ENCODE measurements at regions not wholly inside any gene's neighbourhood (a gene's known extent, or its start where the extent isn't known, plus 50 kb on each side); places are given as distances from the start of the nearest gene placed in this dataset.

DNA sequence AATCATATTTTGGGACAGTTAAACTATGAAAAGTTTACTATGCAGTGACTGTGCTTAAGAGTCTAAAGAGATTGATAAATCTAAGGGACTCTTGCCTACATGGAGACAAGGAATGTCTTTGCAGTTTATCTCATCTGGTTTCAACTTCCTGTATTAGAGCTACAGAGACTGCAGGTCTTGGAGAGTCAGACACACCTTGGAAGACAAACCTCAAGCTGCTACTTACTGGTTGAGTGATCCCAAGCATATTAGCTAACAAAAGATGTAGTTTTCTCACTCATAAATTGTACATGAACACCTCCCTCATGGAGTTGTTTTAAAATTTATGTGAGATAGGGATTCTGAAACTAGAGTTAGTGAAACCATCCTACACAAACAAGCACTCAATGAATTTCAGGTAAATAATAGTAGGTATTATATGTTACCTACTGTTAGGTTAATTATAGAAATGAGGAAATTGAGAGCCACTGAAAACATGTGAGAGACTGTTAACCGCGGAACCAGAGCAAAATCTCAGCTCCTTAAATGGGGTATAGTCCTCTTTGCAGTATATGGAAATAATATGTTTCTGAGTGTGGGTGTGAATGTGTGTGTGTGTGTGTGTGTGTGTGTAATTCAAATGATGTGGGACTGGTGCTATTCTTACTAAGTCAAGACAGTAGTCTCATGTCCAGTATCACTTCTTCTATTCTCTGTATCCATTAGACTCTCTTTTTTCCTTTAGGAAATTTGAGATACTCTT, 752.1 kb downstream of the DTWD2 start:
- dilution Hi-C loops (cut with MboI; ENCODE audit: extremely low pct_ligation_motif_present, low sequenced_read_pairs) = no loop called here
- Histone ChIP-seq H3K4me2 (ENCODE audit: control insufficient read depth, extremely low read depth, insufficient read depth, low read depth, low read length) (no peak overlapping the region), H3K27ac (ENCODE audit: control insufficient read depth, insufficient read depth, low read length) (no peak overlapping the region), H3K27me3 (ENCODE audit: control insufficient read depth, extremely low read depth, insufficient read depth, low read length) (no peaks in the 10 kb centered on the region), H3K4me3 (ENCODE audit: control insufficient read depth in 2 of 3, extremely low read depth in 1 of 3, insufficient read depth in 2 of 3, low read depth in 1 of 3, low read length in 3 of 3) (no peak overlapping the region), H3K9ac (ENCODE audit: control insufficient read depth, extremely low read depth, insufficient read depth, low read length) (no peak overlapping the region), H3K4me1 (ENCODE audit: control insufficient read depth, extremely low read depth, insufficient read depth, low read length) (no peaks in the 10 kb centered on the region), H3K9me3 (ENCODE audit: control insufficient read depth, low read depth, low read length) (no peaks in the 10 kb centered on the region), H3K79me2 (ENCODE audit: control insufficient read depth, insufficient read depth, low read length) (no peaks in the 10 kb centered on the region), H4K20me1 (ENCODE audit: control insufficient read depth, extremely low read depth, insufficient read depth, low read length) (no peaks in the 10 kb centered on the region), H2AFZ (ENCODE audit: control insufficient read depth, low read length) (no peak overlapping the region), H3K9me1 (ENCODE audit: control insufficient read depth, extremely low read depth, insufficient read depth, low read length) (no peaks in the 10 kb centered on the region), H3K36me3 (ENCODE audit: control insufficient read depth in 2 of 2, extremely low read depth in 1 of 2, insufficient read depth in 2 of 2, low read length in 2 of 2) (no peaks in the 10 kb centered on the region)
- no peak for TF ChIP-seq EZH2 (IDR thresholded peaks at IDR 0.05; ENCODE audit: low read length)
- TF ChIP-seq, protein P1, sequence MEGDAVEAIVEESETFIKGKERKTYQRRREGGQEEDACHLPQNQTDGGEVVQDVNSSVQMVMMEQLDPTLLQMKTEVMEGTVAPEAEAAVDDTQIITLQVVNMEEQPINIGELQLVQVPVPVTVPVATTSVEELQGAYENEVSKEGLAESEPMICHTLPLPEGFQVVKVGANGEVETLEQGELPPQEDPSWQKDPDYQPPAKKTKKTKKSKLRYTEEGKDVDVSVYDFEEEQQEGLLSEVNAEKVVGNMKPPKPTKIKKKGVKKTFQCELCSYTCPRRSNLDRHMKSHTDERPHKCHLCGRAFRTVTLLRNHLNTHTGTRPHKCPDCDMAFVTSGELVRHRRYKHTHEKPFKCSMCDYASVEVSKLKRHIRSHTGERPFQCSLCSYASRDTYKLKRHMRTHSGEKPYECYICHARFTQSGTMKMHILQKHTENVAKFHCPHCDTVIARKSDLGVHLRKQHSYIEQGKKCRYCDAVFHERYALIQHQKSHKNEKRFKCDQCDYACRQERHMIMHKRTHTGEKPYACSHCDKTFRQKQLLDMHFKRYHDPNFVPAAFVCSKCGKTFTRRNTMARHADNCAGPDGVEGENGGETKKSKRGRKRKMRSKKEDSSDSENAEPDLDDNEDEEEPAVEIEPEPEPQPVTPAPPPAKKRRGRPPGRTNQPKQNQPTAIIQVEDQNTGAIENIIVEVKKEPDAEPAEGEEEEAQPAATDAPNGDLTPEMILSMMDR (optimal IDR thresholded peaks at IDR 0.05 in 1 of 3, IDR thresholded peaks at IDR 0.05 in 1 of 3, conservative IDR thresholded peaks at IDR 0.05 in 1 of 3; ENCODE audit: extremely low read depth in 1 of 3, insufficient read depth in 2 of 3, low read length in 3 of 3) = no peak
- no peak for FAIRE-seq
- no peak for DNase-seq (ENCODE audit: low read depth, low spot score)

DNA sequence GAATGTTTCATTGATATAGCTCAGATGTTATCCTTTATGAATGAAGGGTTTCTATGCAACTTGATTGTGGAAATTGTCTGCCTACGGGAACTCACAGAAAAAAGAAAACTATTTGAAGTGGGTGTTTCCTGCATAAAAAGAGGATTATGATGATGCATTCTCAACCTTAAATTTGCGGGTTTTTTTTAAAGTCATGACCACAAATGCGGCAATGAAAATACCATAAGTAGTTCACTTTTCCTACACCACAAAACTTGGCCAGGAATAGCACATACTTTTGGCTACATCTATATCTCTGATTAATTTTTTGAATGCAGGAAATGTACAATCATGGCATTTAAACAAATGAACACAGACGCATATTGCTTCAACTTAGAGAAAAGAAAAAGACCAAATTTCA, 754.7 kb downstream of the DTWD2 start:
- Histone ChIP-seq H3K9me1 (ENCODE audit: control insufficient read depth, extremely low read depth, insufficient read depth, low read length) (no peaks in the 10 kb centered on the region), H3K79me2 (ENCODE audit: control insufficient read depth, insufficient read depth, low read length) (no peaks in the 10 kb centered on the region), H3K27ac (ENCODE audit: control insufficient read depth, insufficient read depth, low read length) (no peak overlapping the region), H3K4me2 (ENCODE audit: control insufficient read depth, extremely low read depth, insufficient read depth, low read depth, low read length) (no peak overlapping the region), H4K20me1 (ENCODE audit: control insufficient read depth, extremely low read depth, insufficient read depth, low read length) (no peaks in the 10 kb centered on the region), H3K36me3 (ENCODE audit: control insufficient read depth in 2 of 2, extremely low read depth in 1 of 2, insufficient read depth in 2 of 2, low read length in 2 of 2) (no peaks in the 10 kb centered on the region), H3K27me3 (ENCODE audit: control insufficient read depth, extremely low read depth, insufficient read depth, low read length) (no peaks in the 10 kb centered on the region), H2AFZ (ENCODE audit: control insufficient read depth, low read length) (no peak overlapping the region), H3K4me1 (ENCODE audit: control insufficient read depth, extremely low read depth, insufficient read depth, low read length) (no peaks in the 10 kb centered on the region), H3K4me3 (ENCODE audit: control insufficient read depth in 2 of 3, extremely low read depth in 1 of 3, insufficient read depth in 2 of 3, low read depth in 1 of 3, low read length in 3 of 3) (no peak overlapping the region), H3K9me3 (ENCODE audit: control insufficient read depth, low read depth, low read length) (no peaks in the 10 kb centered on the region), H3K9ac (ENCODE audit: control insufficient read depth, extremely low read depth, insufficient read depth, low read length) (no peak overlapping the region)
- FAIRE-seq = no peak
- dilution Hi-C loops (cut with MboI; ENCODE audit: extremely low pct_ligation_motif_present, low sequenced_read_pairs) = no loop called here
- DNase-seq (ENCODE audit: low read depth, low spot score) = no peak
- TF ChIP-seq, protein P1 (optimal IDR thresholded peaks at IDR 0.05 in 1 of 3, IDR thresholded peaks at IDR 0.05 in 1 of 3, conservative IDR thresholded peaks at IDR 0.05 in 1 of 3; ENCODE audit: extremely low read depth in 1 of 3, insufficient read depth in 2 of 3, low read length in 3 of 3) = no peak
- no peak for TF ChIP-seq EZH2 (IDR thresholded peaks at IDR 0.05; ENCODE audit: low read length)

Data from keratinocyte (primary cell).